Peyer's patch (tissue), 4 donors: ENCODE measurements at regions not wholly inside any gene's neighbourhood (a gene's known extent, or its start where the extent isn't known, plus 50 kb on each side); places are given as distances from the start of the nearest gene placed in this dataset.

ENCODE experiments used
- DNase-seq, 3 donors: peaks; one replicate each; pipeline ENCODE4 v3.0.0-alpha.2; 2017 to 2019
- H3K27ac ChIP-seq, 4 donors: fragments of 200-600 bp; sonication (generic); one replicate each; pipeline ENCODE4 v1.5.1; 2016 to 2019
- H3K27me3 ChIP-seq, 2 donors: fragments of 200-600 bp; sonication (generic); one replicate each; pipeline ENCODE4 v1.5.1; 2019
- H3K36me3 ChIP-seq, 3 donors: fragments of 200-600 bp; sonication (generic); one replicate each; pipeline ENCODE4 v1.5.1; 2016 to 2019
- H3K4me1 ChIP-seq, 4 donors: fragments of 200-600 bp; sonication (generic); one replicate each; pipeline ENCODE4 v1.5.1; 2016 to 2019
- H3K4me3 ChIP-seq, 4 donors: fragments of 200-600 bp; sonication (generic); 1 replicate in 3 of 4; 2 replicates in 1 of 4; pipeline ENCODE4 v1.5.1; 2016 to 2019; ENCODE audit warnings: mild to moderate bottlenecking in 1 of 4
- H3K9me3 ChIP-seq, 4 donors: fragments of 200-600 bp; sonication (generic); one replicate each; pipeline ENCODE4 v1.5.1; 2016 to 2019; ENCODE audit warnings: mild to moderate bottlenecking in 1 of 4
- CTCF ChIP-seq, 6 experiments: fragments of 450-650 bp in 4 of 6; fragments of 200-600 bp in 2 of 6; sonication (generic) in 1 of 6; IDR thresholded peaks; one replicate each; pipeline ENCODE4 v1.5.1; 2017 to 2019; ENCODE audit warnings: antibody characterized with exemption in 6 of 6, mild to moderate bottlenecking in 3 of 6, moderate library complexity in 1 of 6
- POLR2A ChIP-seq, 2 donors: fragments of 450-650 bp; IDR thresholded peaks; one replicate each; pipeline ENCODE4 v1.5.1; 2017; ENCODE audit warnings: antibody characterized with exemption in 2 of 2, mild to moderate bottlenecking in 2 of 2, moderate library complexity in 2 of 2

GRCh38 chr14:85336257-85336656 is 193.7 kb upstream of the FLRT2 start:
- Histone ChIP-seq H3K36me3 (no peaks in the 10 kb centered on the region), H3K4me1 (no peaks in the 10 kb centered on the region), H3K27ac (no peak overlapping the region), H3K27me3 (no peaks in the 10 kb centered on the region), H3K4me3 (no peak overlapping the region), H3K9me3 (no peaks in the 10 kb centered on the region)
- TF ChIP-seq POLR2A (IDR thresholded peaks at IDR 0.05) (no peak), CTCF (IDR thresholded peaks at IDR 0.05) (no peak)
- DNase-seq, result no peak

GRCh38 chr14:85336817-85337216 is 193.1 kb upstream of the FLRT2 start:
- Histone ChIP-seq H3K27me3 (no peaks in the 10 kb centered on the region), H3K9me3 (no peaks in the 10 kb centered on the region), H3K36me3 (no peaks in the 10 kb centered on the region), H3K4me1 (no peaks in the 10 kb centered on the region), H3K27ac (no peak overlapping the region), H3K4me3 (no peak overlapping the region)
- no peak for TF ChIP-seq CTCF (IDR thresholded peaks at IDR 0.05)
- no peak for TF ChIP-seq POLR2A (IDR thresholded peaks at IDR 0.05)
- DNase-seq, result no peak

GRCh38 chr14:85338895-85339294 is 191.0 kb upstream of the FLRT2 start:
- no peak for DNase-seq
- Histone ChIP-seq H3K27me3 (no peaks in the 10 kb centered on the region), H3K9me3 (no peaks in the 10 kb centered on the region), H3K4me1 (no peaks in the 10 kb centered on the region), H3K27ac (no peak overlapping the region), H3K4me3 (no peak overlapping the region), H3K36me3 (no peaks in the 10 kb centered on the region)
- TF ChIP-seq POLR2A (IDR thresholded peaks at IDR 0.05) (no peak), CTCF (IDR thresholded peaks at IDR 0.05) (no peak)

- no peaks in the 10 kb centered on the region for H3K4me1 ChIP-seq
- DNase-seq, result no peak
- no peak overlapping the region for H3K27ac ChIP-seq
- H3K4me3 ChIP-seq, result no peak overlapping the region
- H3K27me3 ChIP-seq, result no peaks in the 10 kb centered on the region
- H3K36me3 ChIP-seq, result no peaks in the 10 kb centered on the region
- H3K9me3 ChIP-seq, result no peaks in the 10 kb centered on the region
- TF ChIP-seq CTCF (IDR thresholded peaks at IDR 0.05), result no peak
- no peak for TF ChIP-seq POLR2A (IDR thresholded peaks at IDR 0.05)
These were observed 186.9 kb upstream of the FLRT2 start for GRCh38 chr14:85342858-85343607.

GRCh38 chr14:85344171-85344570 is 185.8 kb upstream of the FLRT2 start:
- Histone ChIP-seq H3K4me3 (no peak overlapping the region), H3K36me3 (no peaks in the 10 kb centered on the region), H3K9me3 (no peaks in the 10 kb centered on the region), H3K27me3 (no peaks in the 10 kb centered on the region), H3K27ac (no peak overlapping the region), H3K4me1 (no peaks in the 10 kb centered on the region)
- TF ChIP-seq POLR2A (IDR thresholded peaks at IDR 0.05) (no peak), CTCF (IDR thresholded peaks at IDR 0.05) (no peak)
- no peak for DNase-seq
